SK-N-SH treated with all-trans-retinoic acid at 6 μM for 48 hours (cell line): ENCODE measurements at regions not wholly inside any gene's neighbourhood (a gene's known extent, or its start where the extent isn't known, plus 50 kb on each side); places are given as distances from the start of the nearest gene placed in this dataset.

Source experiments
- ATAC-seq: fragments of 200-7000 bp; cut with Tn5 transposase; 3 replicates; pipeline ENCODE4 v1.9.1; 2020; ENCODE audit warnings: mild to moderate bottlenecking, moderate library complexity
- ARNTL ChIP-seq: fragments of 450-650 bp; formaldehyde crosslinking; IDR thresholded peaks from 2 replicates; pipeline ENCODE4 v1.5.0; 2020; ENCODE audit warnings: low read depth, mild to moderate bottlenecking, moderate library complexity, borderline replicate concordance
- BACH2 ChIP-seq: fragments of 250-450 bp; sonication (Bioruptor Pico); IDR thresholded peaks from 2 replicates; pipeline ENCODE4 v1.9.0; 2021; ENCODE audit warnings: mild to moderate bottlenecking, borderline replicate concordance
- ESRRG ChIP-seq: fragments of 250-450 bp; sonication (Bioruptor Pico); IDR thresholded peaks from 2 replicates; pipeline ENCODE4 v1.6.1; 2021; ENCODE audit warnings: mild to moderate bottlenecking
- GLIS3 ChIP-seq: fragments of 250-450 bp; sonication (Bioruptor Pico); IDR thresholded peaks from 2 replicates; pipeline ENCODE4 v1.5.0; 2020; ENCODE audit warnings: mild to moderate bottlenecking, moderate library complexity
- ISL1 ChIP-seq: fragments of 250-450 bp; sonication (Bioruptor Pico); IDR thresholded peaks from 2 replicates; pipeline ENCODE4 v2.1.2; 2022; ENCODE audit warnings: mild to moderate bottlenecking, moderate library complexity
- OSR1 ChIP-seq: fragments of 250-450 bp; sonication (Bioruptor Pico); IDR thresholded peaks from 2 replicates; pipeline ENCODE4 v1.8.0; 2022; ENCODE audit warnings: moderate library complexity, mild to moderate bottlenecking, inconsistent platforms
- POU6F1 ChIP-seq: fragments of 250-450 bp; sonication (Bioruptor Pico); IDR thresholded peaks from 2 replicates; pipeline ENCODE4 v1.8.0; 2021; ENCODE audit warnings: low read depth, mild to moderate bottlenecking, moderate library complexity, borderline replicate concordance
- PPARA ChIP-seq: fragments of 250-450 bp; sonication (Bioruptor Pico); IDR thresholded peaks from 2 replicates; pipeline ENCODE4 v1.5.0; 2020; ENCODE audit warnings: mild to moderate bottlenecking, borderline replicate concordance
- RARB ChIP-seq: fragments of 250-450 bp; sonication (Bioruptor Pico); IDR thresholded peaks from 2 replicates; pipeline ENCODE4 v1.8.0; 2021; ENCODE audit warnings: mild to moderate bottlenecking, moderate library complexity
- TCF4 ChIP-seq: fragments of 250-450 bp; sonication (Bioruptor Pico); IDR thresholded peaks from 2 replicates; pipeline ENCODE4 v1.8.0; 2021; ENCODE audit warnings: mild to moderate bottlenecking, moderate library complexity, borderline replicate concordance
- TOX ChIP-seq: fragments of 250-450 bp; sonication (Bioruptor Pico); IDR thresholded peaks from 2 replicates; pipeline ENCODE4 v1.8.0; 2021; ENCODE audit warnings: mild to moderate bottlenecking, moderate library complexity, borderline replicate concordance
- ZC3H10 ChIP-seq: fragments of 250-450 bp; sonication (Bioruptor Pico); IDR thresholded peaks from 2 replicates; pipeline ENCODE4 v1.5.1; 2021; ENCODE audit warnings: mild to moderate bottlenecking, moderate library complexity
- ZFP3 ChIP-seq: fragments of 250-450 bp; sonication (Bioruptor Pico); IDR thresholded peaks from 2 replicates; pipeline ENCODE4 v1.5.0; 2020; ENCODE audit warnings: mild to moderate bottlenecking, moderate library complexity
- ZFP30 ChIP-seq: fragments of 450-650 bp; formaldehyde crosslinking; IDR thresholded peaks from 2 replicates; pipeline ENCODE4 v1.5.0; 2022; ENCODE audit warnings: mild to moderate bottlenecking, moderate library complexity
- ZNF565 ChIP-seq: fragments of 450-650 bp; formaldehyde crosslinking; conservative IDR thresholded peaks from 2 replicates; pipeline ENCODE4 v1.5.0; 2020; ENCODE audit warnings: low read depth, mild to moderate bottlenecking, moderate library complexity
- ZNF70 ChIP-seq: fragments of 450-650 bp; formaldehyde crosslinking; IDR thresholded peaks from 2 replicates; pipeline ENCODE4 v1.5.0; 2020; ENCODE audit warnings: mild to moderate bottlenecking, moderate library complexity
- ZNF8 ChIP-seq: fragments of 450-650 bp; formaldehyde crosslinking; IDR thresholded peaks from 2 replicates; pipeline ENCODE4 v1.5.0; 2020; ENCODE audit warnings: mild to moderate bottlenecking, moderate library complexity
- TF ChIP-seq, protein P1 (sequence below): fragments of 250-450 bp; sonication (Bioruptor Pico); IDR thresholded peaks from 2 replicates; pipeline ENCODE4 v1.8.0; 2020; ENCODE audit warnings: mild to moderate bottlenecking, moderate library complexity, borderline replicate concordance
- TF ChIP-seq, protein P2 (sequence below): fragments of 250-450 bp; sonication (Bioruptor Pico); IDR thresholded peaks from 2 replicates; pipeline ENCODE4 v1.5.1; 2020; ENCODE audit warnings: low read depth, mild to moderate bottlenecking, moderate library complexity
- TF ChIP-seq, protein P3 (sequence below): fragments of 250-450 bp; sonication (Bioruptor Pico); IDR thresholded peaks from 2 replicates; pipeline ENCODE4 v1.5.0; 2020; ENCODE audit warnings: mild to moderate bottlenecking, moderate library complexity
- TF ChIP-seq, protein P4 (sequence below): fragments of 250-450 bp; sonication (Bioruptor Pico); IDR thresholded peaks from 2 replicates; pipeline ENCODE4 v1.5.1; 2021; ENCODE audit warnings: mild to moderate bottlenecking, moderate library complexity

GRCh38 chr7:156104501-156105336 is 292.5 kb upstream of the SHH start:
- ATAC-seq = no peak

DNA sequence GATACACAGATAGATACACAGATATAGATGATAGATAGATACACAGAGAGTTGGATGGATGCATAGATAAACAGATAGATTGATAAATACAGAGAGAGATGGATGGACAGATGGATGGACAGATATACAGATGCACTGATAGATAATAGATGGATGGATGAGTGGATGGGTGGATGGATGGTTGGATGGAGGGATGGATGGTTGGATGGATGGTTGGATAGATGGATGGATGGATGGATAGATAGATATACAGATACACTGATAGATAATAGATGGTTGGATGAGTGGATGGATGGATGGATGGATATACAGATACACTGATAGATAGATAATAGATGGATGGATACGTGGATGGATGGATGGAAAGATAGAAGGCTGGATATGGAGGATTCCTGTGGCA is 290.0 kb upstream of the SHH start:
- no peak for ATAC-seq
- TF ChIP-seq GLIS3 (CRISPR knock-in tag) (no peak), POU6F1 (no peak), TOX (no peak), ZC3H10 (CRISPR knock-in tag) (no peak), ISL1 (CRISPR knock-in tag) (no peak), ARNTL (no peak), ZFP30 (CRISPR knock-in tag) (no peak), ZNF8 (CRISPR knock-in tag) (no peak), PPARA (CRISPR knock-in tag) (no peak), RARB (CRISPR knock-in tag) (no peak), ZFP3 (no peak), OSR1 (CRISPR knock-in tag) (no peak), TCF4 (CRISPR knock-in tag) (no peak), ZNF70 (CRISPR knock-in tag) (no peak), ZNF565 (no peak)
- TF ChIP-seq, protein P1, sequence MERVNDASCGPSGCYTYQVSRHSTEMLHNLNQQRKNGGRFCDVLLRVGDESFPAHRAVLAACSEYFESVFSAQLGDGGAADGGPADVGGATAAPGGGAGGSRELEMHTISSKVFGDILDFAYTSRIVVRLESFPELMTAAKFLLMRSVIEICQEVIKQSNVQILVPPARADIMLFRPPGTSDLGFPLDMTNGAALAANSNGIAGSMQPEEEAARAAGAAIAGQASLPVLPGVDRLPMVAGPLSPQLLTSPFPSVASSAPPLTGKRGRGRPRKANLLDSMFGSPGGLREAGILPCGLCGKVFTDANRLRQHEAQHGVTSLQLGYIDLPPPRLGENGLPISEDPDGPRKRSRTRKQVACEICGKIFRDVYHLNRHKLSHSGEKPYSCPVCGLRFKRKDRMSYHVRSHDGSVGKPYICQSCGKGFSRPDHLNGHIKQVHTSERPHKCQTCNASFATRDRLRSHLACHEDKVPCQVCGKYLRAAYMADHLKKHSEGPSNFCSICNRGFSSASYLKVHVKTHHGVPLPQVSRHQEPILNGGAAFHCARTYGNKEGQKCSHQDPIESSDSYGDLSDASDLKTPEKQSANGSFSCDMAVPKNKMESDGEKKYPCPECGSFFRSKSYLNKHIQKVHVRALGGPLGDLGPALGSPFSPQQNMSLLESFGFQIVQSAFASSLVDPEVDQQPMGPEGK (CRISPR knock-in tag) = no peak
- TF ChIP-seq, protein P2, sequence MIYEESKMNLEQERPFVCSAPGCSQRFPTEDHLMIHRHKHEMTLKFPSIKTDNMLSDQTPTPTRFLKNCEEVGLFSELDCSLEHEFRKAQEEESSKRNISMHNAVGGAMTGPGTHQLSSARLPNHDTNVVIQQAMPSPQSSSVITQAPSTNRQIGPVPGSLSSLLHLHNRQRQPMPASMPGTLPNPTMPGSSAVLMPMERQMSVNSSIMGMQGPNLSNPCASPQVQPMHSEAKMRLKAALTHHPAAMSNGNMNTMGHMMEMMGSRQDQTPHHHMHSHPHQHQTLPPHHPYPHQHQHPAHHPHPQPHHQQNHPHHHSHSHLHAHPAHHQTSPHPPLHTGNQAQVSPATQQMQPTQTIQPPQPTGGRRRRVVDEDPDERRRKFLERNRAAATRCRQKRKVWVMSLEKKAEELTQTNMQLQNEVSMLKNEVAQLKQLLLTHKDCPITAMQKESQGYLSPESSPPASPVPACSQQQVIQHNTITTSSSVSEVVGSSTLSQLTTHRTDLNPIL = no peak
- TF ChIP-seq, protein P3, sequence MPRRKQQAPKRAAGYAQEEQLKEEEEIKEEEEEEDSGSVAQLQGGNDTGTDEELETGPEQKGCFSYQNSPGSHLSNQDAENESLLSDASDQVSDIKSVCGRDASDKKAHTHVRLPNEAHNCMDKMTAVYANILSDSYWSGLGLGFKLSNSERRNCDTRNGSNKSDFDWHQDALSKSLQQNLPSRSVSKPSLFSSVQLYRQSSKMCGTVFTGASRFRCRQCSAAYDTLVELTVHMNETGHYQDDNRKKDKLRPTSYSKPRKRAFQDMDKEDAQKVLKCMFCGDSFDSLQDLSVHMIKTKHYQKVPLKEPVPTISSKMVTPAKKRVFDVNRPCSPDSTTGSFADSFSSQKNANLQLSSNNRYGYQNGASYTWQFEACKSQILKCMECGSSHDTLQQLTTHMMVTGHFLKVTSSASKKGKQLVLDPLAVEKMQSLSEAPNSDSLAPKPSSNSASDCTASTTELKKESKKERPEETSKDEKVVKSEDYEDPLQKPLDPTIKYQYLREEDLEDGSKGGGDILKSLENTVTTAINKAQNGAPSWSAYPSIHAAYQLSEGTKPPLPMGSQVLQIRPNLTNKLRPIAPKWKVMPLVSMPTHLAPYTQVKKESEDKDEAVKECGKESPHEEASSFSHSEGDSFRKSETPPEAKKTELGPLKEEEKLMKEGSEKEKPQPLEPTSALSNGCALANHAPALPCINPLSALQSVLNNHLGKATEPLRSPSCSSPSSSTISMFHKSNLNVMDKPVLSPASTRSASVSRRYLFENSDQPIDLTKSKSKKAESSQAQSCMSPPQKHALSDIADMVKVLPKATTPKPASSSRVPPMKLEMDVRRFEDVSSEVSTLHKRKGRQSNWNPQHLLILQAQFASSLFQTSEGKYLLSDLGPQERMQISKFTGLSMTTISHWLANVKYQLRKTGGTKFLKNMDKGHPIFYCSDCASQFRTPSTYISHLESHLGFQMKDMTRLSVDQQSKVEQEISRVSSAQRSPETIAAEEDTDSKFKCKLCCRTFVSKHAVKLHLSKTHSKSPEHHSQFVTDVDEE (CRISPR knock-in tag) = no peak

More at GRCh38 chr7:156104501-156105336, 292.5 kb upstream of the SHH start:
- TF ChIP-seq ZC3H10 (CRISPR knock-in tag) = no peak
- TF ChIP-seq, protein P1 (CRISPR knock-in tag) = no peak
- TF ChIP-seq ZNF70 (CRISPR knock-in tag) = no peak
- TF ChIP-seq PPARA (CRISPR knock-in tag) = no peak
- no peak for TF ChIP-seq OSR1 (CRISPR knock-in tag)
- no peak for TF ChIP-seq ARNTL
- no peak for TF ChIP-seq ESRRG
- TF ChIP-seq TOX = no peak
- TF ChIP-seq BACH2 = no peak
- TF ChIP-seq, protein P2 = no peak
- no peak for TF ChIP-seq ZNF8 (CRISPR knock-in tag)
- TF ChIP-seq ZNF565 = no peak
- TF ChIP-seq, protein P4, sequence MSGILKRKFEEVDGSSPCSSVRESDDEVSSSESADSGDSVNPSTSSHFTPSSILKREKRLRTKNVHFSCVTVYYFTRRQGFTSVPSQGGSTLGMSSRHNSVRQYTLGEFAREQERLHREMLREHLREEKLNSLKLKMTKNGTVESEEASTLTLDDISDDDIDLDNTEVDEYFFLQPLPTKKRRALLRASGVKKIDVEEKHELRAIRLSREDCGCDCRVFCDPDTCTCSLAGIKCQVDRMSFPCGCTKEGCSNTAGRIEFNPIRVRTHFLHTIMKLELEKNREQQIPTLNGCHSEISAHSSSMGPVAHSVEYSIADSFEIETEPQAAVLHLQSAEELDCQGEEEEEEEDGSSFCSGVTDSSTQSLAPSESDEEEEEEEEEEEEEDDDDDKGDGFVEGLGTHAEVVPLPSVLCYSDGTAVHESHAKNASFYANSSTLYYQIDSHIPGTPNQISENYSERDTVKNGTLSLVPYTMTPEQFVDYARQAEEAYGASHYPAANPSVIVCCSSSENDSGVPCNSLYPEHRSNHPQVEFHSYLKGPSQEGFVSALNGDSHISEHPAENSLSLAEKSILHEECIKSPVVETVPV (CRISPR knock-in tag) = no peak
- no peak for TF ChIP-seq RARB (CRISPR knock-in tag)
